HG03439 (cell line): ENCODE measurements at regions not wholly inside any gene's neighbourhood (a gene's known extent, or its start where the extent isn't known, plus 50 kb on each side); places are given as distances from the start of the nearest gene placed in this dataset.
"Not testable (repeated sequence)": the region's sequence is repeated elsewhere in the genome, so short reads cannot be mapped to it uniquely, and the experiment has no call there.

Experiments
- ATAC-seq: cut with Tn5 transposase; IDR thresholded peaks from one replicate; pipeline ENCODE4 v1.9.1; 2021; ENCODE audit warnings: mild to moderate bottlenecking, moderate library complexity; ENCODE audit not compliant: unreplicated experiment

- not testable (repeated sequence) for ATAC-seq
Observed at GRCh38 chrY:22472027-22472426, 68.8 kb downstream of the RBMY1J start.

GRCh38 chrY:22477846-22478245, 74.6 kb downstream of the RBMY1J start:
- not testable (repeated sequence) for ATAC-seq

- not testable (repeated sequence) for ATAC-seq
Observed at GRCh38 chrY:22484465-22484864, 81.3 kb downstream of the RBMY1J start.

GRCh38 chrY:22488688-22489087, 85.5 kb downstream of the RBMY1J start:
- not testable (repeated sequence) for ATAC-seq

GRCh38 chrY:22499756-22500155, 96.5 kb downstream of the RBMY1J start:
- not testable (repeated sequence) for ATAC-seq

GRCh38 chrY:22513719-22514118, 110.5 kb downstream of the RBMY1J start:
- ATAC-seq = not testable (repeated sequence)

- not testable (repeated sequence) for ATAC-seq
Observed at GRCh38 chrY:22525841-22526240, 122.6 kb downstream of the RBMY1J start.

GRCh38 chrY:22572975-22573374, 169.8 kb downstream of the RBMY1J start:
- not testable (repeated sequence) for ATAC-seq

GRCh38 chrY:22598767-22599166, 195.6 kb downstream of the RBMY1J start:
- ATAC-seq = peak; percentile 93

- ATAC-seq = not testable (repeated sequence)
Observed at GRCh38 chrY:22605036-22605435, 201.8 kb downstream of the RBMY1J start.

GRCh38 chrY:22605658-22606057, 202.4 kb downstream of the RBMY1J start:
- not testable (repeated sequence) for ATAC-seq

- not testable (repeated sequence) for ATAC-seq
Observed at GRCh38 chrY:22606889-22607288, 203.7 kb downstream of the RBMY1J start.

GRCh38 chrY:22612772-22613171, 209.6 kb downstream of the RBMY1J start:
- not testable (repeated sequence) for ATAC-seq
